BLaER1 treated with 17β-estradiol and CSF1 and Interleukin-3, amounts not matched to agents 10 nM and 100 nM (cell line): ENCODE measurements at regions not wholly inside any gene's neighbourhood (a gene's known extent, or its start where the extent isn't known, plus 50 kb on each side); places are given as distances from the start of the nearest gene placed in this dataset.

Experiments
- H3K27ac ChIP-seq, 11 experiments: shearing (Covaris generic); formaldehyde crosslinking; 2 replicates each; pipeline ENCODE4 v1.8.1; 2022
- H3K27me3 ChIP-seq, 11 experiments: shearing (Covaris generic); formaldehyde crosslinking; 2 replicates each; pipeline ENCODE4 v1.8.1; 2022
- H3K36me3 ChIP-seq, 11 experiments: shearing (Covaris generic); formaldehyde crosslinking; 2 replicates each; pipeline ENCODE4 v1.8.1; 2022
- H3K4me1 ChIP-seq, 10 experiments: shearing (Covaris generic); formaldehyde crosslinking; 2 replicates each; pipeline ENCODE4 v1.8.1; 2022
- H3K4me2 ChIP-seq, 11 experiments: shearing (Covaris generic); formaldehyde crosslinking; 2 replicates each; pipeline ENCODE4 v1.8.1; 2022
- H3K4me3 ChIP-seq, 10 experiments: shearing (Covaris generic); formaldehyde crosslinking; 2 replicates each; pipeline ENCODE4 v1.8.1; 2022
- H3K9ac ChIP-seq, 11 experiments: shearing (Covaris generic); formaldehyde crosslinking; 2 replicates each; pipeline ENCODE4 v1.8.1; 2022
- H3K9me3 ChIP-seq, 11 experiments: shearing (Covaris generic); formaldehyde crosslinking; replicated peaks in 1 of 11; 2 replicates each; pipeline ENCODE4 v1.8.1; 2022
- H4K20me1 ChIP-seq, 11 experiments: shearing (Covaris generic); formaldehyde crosslinking; 2 replicates each; pipeline ENCODE4 v1.8.1; 2022
- Cebpa-rat ChIP-seq, 11 experiments: shearing (Covaris generic); IDR thresholded peaks; 2 replicates each; pipeline ENCODE4 v1.8.1; 2022

DNA sequence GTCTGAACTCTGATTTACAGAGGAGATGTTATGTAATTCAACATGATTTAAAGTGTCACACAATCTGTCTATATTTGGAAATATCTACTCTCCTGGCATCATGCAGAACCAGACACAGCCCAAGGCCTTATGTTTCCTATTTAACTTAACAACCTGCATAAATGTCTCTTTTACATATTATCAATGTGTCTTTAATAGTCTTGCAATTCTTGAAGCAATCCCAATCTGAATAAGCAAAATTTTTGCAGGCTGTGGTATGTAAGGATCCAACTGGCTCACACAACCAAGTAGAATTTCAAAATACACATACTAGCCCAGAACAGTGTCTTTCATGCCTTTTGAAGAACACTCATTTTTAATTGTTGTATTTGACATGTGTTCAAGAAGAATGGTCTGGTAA, 443.2 kb downstream of the MAFB start:
- no peak overlapping the region for H3K4me2 ChIP-seq
- no peak for TF ChIP-seq Cebpa-rat (IDR thresholded peaks at IDR 0.05)
- H3K27ac ChIP-seq: no peak overlapping the region
- no peaks in the 10 kb centered on the region for H3K27me3 ChIP-seq
- no peak overlapping the region for H3K9ac ChIP-seq
- H3K4me1 ChIP-seq: peaks cover 0 to 37% (median 20%) of the 10 kb centered on the region in 10 experiments; a peak in 14 of 20 replicates
- H3K9me3 ChIP-seq: peaks cover 0 to 18% (median under 1%) of the 10 kb centered on the region in 11 experiments; a peak in 9 of 22 replicates
- H3K36me3 ChIP-seq: no peaks in the 10 kb centered on the region
- H3K4me3 ChIP-seq: no peak overlapping the region
- H4K20me1 ChIP-seq: no peaks in the 10 kb centered on the region

DNA sequence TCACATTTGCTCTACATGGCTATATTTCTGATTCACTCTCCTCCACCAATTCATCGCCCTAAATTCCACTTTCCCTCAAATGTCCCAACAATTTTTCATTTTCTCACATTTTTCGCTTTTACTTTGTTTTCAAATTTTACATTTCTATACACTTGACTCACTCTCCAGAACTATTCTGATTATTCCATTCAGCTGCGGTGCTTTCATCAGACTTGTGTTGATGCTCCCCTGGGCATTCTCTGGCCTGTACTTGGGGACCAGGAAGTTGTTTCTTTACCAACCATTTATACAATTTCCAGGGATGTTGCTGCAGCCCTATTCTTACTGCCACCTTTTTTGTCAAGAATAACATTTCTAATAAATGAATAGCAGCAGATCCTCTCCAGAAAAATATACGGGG, 444.8 kb downstream of the MAFB start:
- no peak for TF ChIP-seq Cebpa-rat (IDR thresholded peaks at IDR 0.05)
- Histone ChIP-seq H3K9me3 (peaks cover 0 to 3% (median 0%) of the 10 kb centered on the region in 11 experiments; a peak in 2 of 22 replicates), H3K4me2 (peak overlapping the region in 2 of 11 experiments; percentile 4 to 26; a peak in 1 of 22 replicates), H4K20me1 (no peaks in the 10 kb centered on the region), H3K27ac (no peak overlapping the region), H3K9ac (no peak overlapping the region), H3K36me3 (no peaks in the 10 kb centered on the region), H3K4me3 (no peak overlapping the region), H3K4me1 (peaks cover 0 to 51% (median 27%) of the 10 kb centered on the region in 10 experiments; a peak in 14 of 20 replicates), H3K27me3 (no peaks in the 10 kb centered on the region)

DNA sequence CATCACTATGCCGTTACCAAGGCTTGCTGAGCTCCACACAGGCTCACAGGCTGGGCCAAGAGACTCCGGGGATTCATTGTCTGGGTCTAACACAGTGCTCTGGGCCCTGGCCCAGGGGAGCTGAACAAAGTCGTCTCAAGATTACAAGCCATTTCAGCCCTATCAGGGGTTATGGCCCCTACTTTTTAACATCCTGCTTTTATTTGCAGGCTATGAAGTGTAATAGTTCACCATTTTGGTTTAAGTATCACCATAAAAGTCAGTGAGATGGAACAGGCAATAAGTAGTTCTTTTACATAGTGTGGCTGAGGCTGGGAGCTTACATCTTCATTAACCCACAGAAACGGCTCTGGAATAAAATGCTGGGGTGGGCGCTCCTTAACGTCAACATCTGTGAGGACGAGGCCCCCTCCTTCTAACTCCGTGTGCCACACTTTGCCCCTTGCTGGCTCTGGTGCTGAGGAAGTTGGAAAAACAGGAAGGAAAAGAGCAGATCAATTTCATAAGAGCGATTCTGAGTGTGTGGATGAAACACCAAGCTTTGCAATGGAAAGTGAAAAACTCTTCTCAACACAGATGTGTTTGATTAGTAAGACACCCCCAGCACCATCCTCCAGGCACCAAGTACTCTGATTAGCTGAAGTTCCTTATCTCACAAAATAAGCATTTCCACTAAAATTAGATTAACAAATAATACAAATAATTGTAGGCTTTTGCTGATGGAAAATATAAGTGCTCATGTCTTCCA, 447.3 kb downstream of the MAFB start:
- H3K9ac ChIP-seq: peak overlapping the region in 5 of 11 experiments; percentile 3 to 31 (median 7); a peak in 6 of 22 replicates
- H3K36me3 ChIP-seq: no peaks in the 10 kb centered on the region
- H3K27ac ChIP-seq: peak overlapping the region in 9 of 11 experiments; percentile 21 to 79 (median 64); a peak in 15 of 22 replicates
- H3K27me3 ChIP-seq: no peaks in the 10 kb centered on the region
- H3K4me3 ChIP-seq: no peak overlapping the region
- H3K4me1 ChIP-seq: peaks cover 0 to 60% (median 27%) of the 10 kb centered on the region in 10 experiments; a peak in 14 of 20 replicates
- H3K4me2 ChIP-seq: peak overlapping the region in 10 of 11 experiments; percentile 6 to 77 (median 62); a peak in 16 of 22 replicates
- no peaks in the 10 kb centered on the region for H4K20me1 ChIP-seq
- H3K9me3 ChIP-seq: no peaks in the 10 kb centered on the region
- TF ChIP-seq Cebpa-rat (IDR thresholded peaks at IDR 0.05): 0 out of 22 replicates have a peak, but pooled peaks of 1 of the 11 experiments have one; percentile 13

DNA sequence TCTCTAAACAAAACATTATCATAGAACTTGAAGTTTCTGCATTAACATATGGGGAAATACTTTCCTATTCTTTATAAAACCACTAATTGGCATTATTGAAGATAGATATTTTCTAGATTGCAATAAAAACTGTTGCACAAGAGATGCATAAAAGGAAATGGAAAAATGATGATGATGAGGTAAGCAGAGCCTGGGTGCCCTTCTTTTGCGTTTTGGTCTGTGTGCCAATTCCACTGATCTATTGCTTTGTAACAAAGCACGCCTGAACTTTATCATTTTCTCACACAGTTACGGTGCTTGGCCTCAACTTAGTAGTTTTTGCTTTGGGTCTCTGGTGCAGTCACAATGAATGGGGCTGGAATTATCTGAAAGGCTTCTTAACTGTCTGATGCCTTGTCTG, 450.5 kb downstream of the MAFB start:
- no peaks in the 10 kb centered on the region for H4K20me1 ChIP-seq
- no peaks in the 10 kb centered on the region for H3K36me3 ChIP-seq
- no peak for TF ChIP-seq Cebpa-rat (IDR thresholded peaks at IDR 0.05)
- peak overlapping the region in 2 of 11 experiments; percentile 26 to 56; a peak in 1 of 22 replicates for H3K27ac ChIP-seq
- H3K4me2 ChIP-seq: peak overlapping the region in 4 of 11 experiments; percentile 2 to 76 (median 68); a peak in 6 of 22 replicates
- no peak overlapping the region for H3K9ac ChIP-seq
- no peak overlapping the region for H3K4me3 ChIP-seq
- no peaks in the 10 kb centered on the region for H3K27me3 ChIP-seq
- peaks cover 0 to 80% (median 30%) of the 10 kb centered on the region in 10 experiments; a peak in 18 of 20 replicates for H3K4me1 ChIP-seq
- H3K9me3 ChIP-seq: no peaks in the 10 kb centered on the region

DNA sequence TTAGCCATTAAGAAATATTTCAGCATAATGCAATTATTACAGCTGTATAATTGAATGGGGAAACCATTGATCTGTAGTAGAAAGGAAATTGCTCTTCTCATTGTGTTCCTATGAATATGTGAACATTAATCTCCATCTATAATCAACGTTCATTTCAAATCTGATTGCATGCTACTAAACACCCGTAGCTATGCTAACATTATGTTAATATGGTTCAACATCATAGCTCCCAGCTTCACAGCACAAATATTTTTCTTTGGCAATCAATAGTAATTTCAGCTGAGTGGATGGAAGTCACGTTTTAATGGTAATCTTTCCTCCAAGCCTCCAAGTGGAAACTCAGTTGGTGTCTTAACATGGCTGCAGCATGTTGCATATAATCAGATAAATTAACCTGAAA, 454.4 kb downstream of the MAFB start:
- Histone ChIP-seq H3K36me3 (no peaks in the 10 kb centered on the region), H3K27me3 (no peaks in the 10 kb centered on the region), H3K4me3 (peak overlapping the region in 1 of 10 experiments; percentile 6; a peak in 1 of 20 replicates), H4K20me1 (no peaks in the 10 kb centered on the region), H3K27ac (0 out of 22 replicates have a peak overlapping the region, but pooled peaks of 1 of the 11 experiments have one; percentile 54), H3K4me1 (peaks cover 15 to 64% (median 26%) of the 10 kb centered on the region in 10 experiments), H3K9me3 (no peaks in the 10 kb centered on the region), H3K9ac (no peak overlapping the region), H3K4me2 (peak overlapping the region in 5 of 11 experiments; percentile 23 to 78 (median 60); a peak in 9 of 22 replicates)
- no peak for TF ChIP-seq Cebpa-rat (IDR thresholded peaks at IDR 0.05)

DNA sequence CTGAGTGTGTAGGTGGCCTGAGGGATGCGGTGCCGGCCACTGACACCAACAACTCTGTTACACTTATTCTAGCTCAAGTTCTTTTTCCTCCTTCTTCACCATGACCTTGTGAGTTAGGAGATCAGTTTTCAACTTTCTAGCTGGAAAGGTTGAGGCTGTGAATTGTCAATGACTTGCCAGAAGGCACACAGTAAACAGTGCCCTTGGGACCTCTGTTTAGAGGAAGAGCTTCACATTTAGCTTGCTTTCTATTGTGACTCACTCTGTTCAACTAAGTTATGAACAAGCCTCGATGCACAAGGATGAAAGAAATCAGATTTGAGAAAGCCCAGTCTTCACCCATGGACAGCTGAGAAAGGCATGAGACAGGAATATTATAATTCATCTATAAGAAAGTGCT, 455.6 kb downstream of the MAFB start:
- H3K9me3 ChIP-seq: no peaks in the 10 kb centered on the region
- TF ChIP-seq Cebpa-rat (IDR thresholded peaks at IDR 0.05): no peak
- no peaks in the 10 kb centered on the region for H4K20me1 ChIP-seq
- peak overlapping the region in 3 of 11 experiments; percentile 34 to 46 (median 41); a peak in 7 of 22 replicates for H3K9ac ChIP-seq
- H3K4me3 ChIP-seq: peak overlapping the region in 1 of 10 experiments; percentile 6; a peak in 1 of 20 replicates
- peak overlapping the region in 7 of 11 experiments; percentile 1 to 65 (median 44); a peak in 11 of 22 replicates for H3K27ac ChIP-seq
- H3K27me3 ChIP-seq: no peaks in the 10 kb centered on the region
- H3K4me1 ChIP-seq: peaks cover 15 to 52% (median 24%) of the 10 kb centered on the region in 10 experiments
- H3K36me3 ChIP-seq: no peaks in the 10 kb centered on the region
- peak overlapping the region; percentile 18 to 78 (median 50); a peak in 21 of 22 replicates for H3K4me2 ChIP-seq

DNA sequence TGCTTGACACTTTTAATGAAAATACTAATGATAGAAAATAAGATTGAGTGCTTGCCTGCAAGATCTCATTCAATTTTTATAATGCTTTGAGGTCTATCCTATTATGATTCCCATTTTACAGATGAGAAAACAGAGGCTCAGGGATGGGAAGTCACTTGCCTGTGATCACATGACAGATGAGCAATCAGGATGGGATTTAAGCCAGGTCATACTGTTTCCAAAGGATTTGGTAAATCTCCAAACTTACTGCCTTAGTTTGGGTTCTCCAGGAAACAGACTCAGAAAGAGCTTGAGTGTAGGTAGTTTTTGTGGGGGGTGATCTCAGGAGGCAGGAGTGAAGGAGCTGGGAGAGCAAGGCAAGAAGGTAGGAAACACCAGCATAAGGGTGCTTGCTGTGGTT, 456.3 kb downstream of the MAFB start:
- no peaks in the 10 kb centered on the region for H3K36me3 ChIP-seq
- H3K4me3 ChIP-seq: no peak overlapping the region

DNA sequence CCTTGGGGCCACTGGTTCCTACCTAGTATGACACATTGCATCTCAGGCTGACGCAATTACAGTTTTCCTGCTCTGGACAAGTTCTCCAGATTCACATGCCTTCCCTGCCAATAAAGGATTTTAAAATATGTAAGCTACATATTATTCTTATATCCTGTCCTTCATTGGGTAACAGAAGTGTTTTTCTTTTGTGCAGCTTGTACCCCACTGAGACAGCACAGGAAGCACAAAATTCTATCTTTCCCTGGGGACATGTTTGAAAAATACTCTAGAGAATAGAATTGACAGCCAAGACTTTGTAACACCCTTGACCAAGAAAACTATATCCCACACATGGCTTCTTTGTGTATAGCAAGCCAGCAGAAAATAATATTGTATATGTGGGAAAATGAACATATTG, 456.8 kb downstream of the MAFB start:
- Histone ChIP-seq H3K9ac (no peak overlapping the region), H3K27me3 (no peaks in the 10 kb centered on the region), H3K27ac (peak overlapping the region in 2 of 11 experiments; percentile 54 to 65; a peak in 2 of 22 replicates), H3K4me1 (peaks cover 15 to 50% (median 24%) of the 10 kb centered on the region in 10 experiments), H3K4me2 (peak overlapping the region; percentile 18 to 78 (median 50); a peak in 21 of 22 replicates), H3K36me3 (no peaks in the 10 kb centered on the region), H4K20me1 (no peaks in the 10 kb centered on the region), H3K9me3 (no peaks in the 10 kb centered on the region), H3K4me3 (no peak overlapping the region)
- no peak for TF ChIP-seq Cebpa-rat (IDR thresholded peaks at IDR 0.05)

More for the DNA sequence above, 456.3 kb downstream of the MAFB start:
- peak overlapping the region; percentile 18 to 78 (median 50); a peak in 21 of 22 replicates for H3K4me2 ChIP-seq
- no peak for TF ChIP-seq Cebpa-rat (IDR thresholded peaks at IDR 0.05)
- H3K4me1 ChIP-seq: peaks cover 15 to 50% (median 24%) of the 10 kb centered on the region in 10 experiments
- H3K9me3 ChIP-seq: no peaks in the 10 kb centered on the region
- H3K9ac ChIP-seq: peak overlapping the region in 3 of 11 experiments; percentile 34 to 46 (median 41); a peak in 3 of 22 replicates
- H3K27me3 ChIP-seq: no peaks in the 10 kb centered on the region
- H4K20me1 ChIP-seq: no peaks in the 10 kb centered on the region
- peak overlapping the region in 7 of 11 experiments; percentile 1 to 65 (median 44); a peak in 10 of 22 replicates for H3K27ac ChIP-seq

DNA sequence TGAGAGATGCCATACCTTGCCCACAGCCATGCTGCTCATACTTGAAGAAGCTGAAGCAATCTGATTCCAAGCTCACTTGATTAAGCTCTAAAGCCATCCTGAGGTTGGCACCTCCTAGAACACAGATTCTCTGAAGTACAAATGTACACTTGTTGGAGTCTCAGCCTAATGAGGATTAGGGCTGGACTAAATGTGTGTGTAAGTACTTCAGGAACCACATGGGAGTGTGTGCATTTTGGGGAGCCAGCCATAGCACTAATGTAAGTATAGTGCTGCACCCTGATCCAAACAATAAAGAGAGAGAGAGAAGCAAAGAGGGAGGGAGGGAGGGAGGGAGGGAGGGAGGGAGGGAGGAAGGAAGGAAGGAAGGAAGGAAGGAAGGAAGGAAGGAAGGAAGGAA, 458.6 kb downstream of the MAFB start:
- Histone ChIP-seq H3K27me3 (no peaks in the 10 kb centered on the region), H3K9me3 (no peaks in the 10 kb centered on the region), H3K4me2 (no peak overlapping the region), H3K27ac (no peak overlapping the region), H3K4me3 (no peak overlapping the region), H4K20me1 (no peaks in the 10 kb centered on the region), H3K9ac (no peak overlapping the region), H3K4me1 (peaks cover 15 to 42% (median 24%) of the 10 kb centered on the region in 10 experiments), H3K36me3 (no peaks in the 10 kb centered on the region)
- no peak for TF ChIP-seq Cebpa-rat (IDR thresholded peaks at IDR 0.05)
